Colonic mucosa (tissue), 4 donors: ENCODE measurements at regions not wholly inside any gene's neighbourhood (a gene's known extent, or its start where the extent isn't known, plus 50 kb on each side); places are given as distances from the start of the nearest gene placed in this dataset.

Experiments used
- DNase-seq: peaks from one replicate; pipeline ENCODE4 v3.0.0-alpha.2; 2020
- H3K27ac ChIP-seq: fragments of 200-600 bp; one replicate; pipeline ENCODE4 v1.8.0; 2021
- H3K27me3 ChIP-seq: fragments of 200-600 bp; one replicate; pipeline ENCODE4 v1.8.0; 2021
- H3K36me3 ChIP-seq: fragments of 200-600 bp; one replicate; pipeline ENCODE4 v1.8.0; 2021
- H3K4me1 ChIP-seq: fragments of 200-600 bp; one replicate; pipeline ENCODE4 v1.8.0; 2021; ENCODE audit warnings: mild to moderate bottlenecking
- H3K4me3 ChIP-seq: fragments of 200-600 bp; one replicate; pipeline ENCODE4 v1.8.0; 2021
- H3K9ac ChIP-seq, 2 donors: one replicate each; pipeline ENCODE4 v1.7.0; 2013; ENCODE audit warnings: control low read depth in 2 of 2, low read depth in 2 of 2, low read length in 2 of 2
- H3K9me3 ChIP-seq: fragments of 200-600 bp; one replicate; pipeline ENCODE4 v1.8.0; 2021
- CTCF ChIP-seq: fragments of 200-600 bp; IDR thresholded peaks from one replicate; pipeline ENCODE4 v1.8.0; 2022; ENCODE audit warnings: antibody characterized with exemption, mild to moderate bottlenecking
- intact Hi-C: fragments of 100-400 bp; cut with DNase I; formaldehyde crosslinking; loops from one replicate; pipeline ENCODE4 v1.14.1; 2022
- donor health status: healthy.
- donor health status: DM: no; HTN: no; CAD: no.
- donor health status: DM: no; HTN: no; CAD: no.

GRCh38 chr11:69423611-69424385, 57.7 kb upstream of the LINC01488 start:
- TF ChIP-seq CTCF, result no peak
- no peaks in the 10 kb centered on the region for H3K9me3 ChIP-seq
- no peaks in the 10 kb centered on the region for H3K27me3 ChIP-seq
- H3K4me1 ChIP-seq, result no peaks in the 10 kb centered on the region
- H3K36me3 ChIP-seq, result no peaks in the 10 kb centered on the region
- no peak overlapping the region for H3K9ac ChIP-seq
- H3K27ac ChIP-seq, result no peak overlapping the region
- no peak overlapping the region for H3K4me3 ChIP-seq
- intact Hi-C loops, result no loop called here
- no peak for DNase-seq

- H3K4me1 ChIP-seq, result no peaks in the 10 kb centered on the region
- intact Hi-C loops, result no loop called here
- H3K4me3 ChIP-seq, result no peak overlapping the region
- DNase-seq, result no peak
- H3K9me3 ChIP-seq, result no peaks in the 10 kb centered on the region
- H3K27me3 ChIP-seq, result no peaks in the 10 kb centered on the region
- TF ChIP-seq CTCF, result no peak
- H3K9ac ChIP-seq, result no peak overlapping the region
- H3K27ac ChIP-seq, result no peak overlapping the region
- no peaks in the 10 kb centered on the region for H3K36me3 ChIP-seq
These were observed 56.7 kb upstream of the LINC01488 start for GRCh38 chr11:69424748-69425147.

- no peak overlapping the region for H3K4me3 ChIP-seq
- no peaks in the 10 kb centered on the region for H3K9me3 ChIP-seq
- intact Hi-C loops, result no loop called here
- no peak overlapping the region for H3K9ac ChIP-seq
- H3K27ac ChIP-seq, result no peak overlapping the region
- H3K27me3 ChIP-seq, result no peaks in the 10 kb centered on the region
- no peak for DNase-seq
- no peaks in the 10 kb centered on the region for H3K36me3 ChIP-seq
- TF ChIP-seq CTCF, result no peak
- no peaks in the 10 kb centered on the region for H3K4me1 ChIP-seq
These were observed 56.0 kb upstream of the LINC01488 start for GRCh38 chr11:69425444-69425843.

GRCh38 chr11:69425895-69426544, 55.4 kb upstream of the LINC01488 start:
- DNase-seq, result no peak
- Histone ChIP-seq H3K36me3 (no peaks in the 10 kb centered on the region), H3K27me3 (no peaks in the 10 kb centered on the region), H3K9me3 (no peaks in the 10 kb centered on the region), H3K4me1 (no peaks in the 10 kb centered on the region), H3K27ac (no peak overlapping the region), H3K9ac (no peak overlapping the region), H3K4me3 (no peak overlapping the region)
- intact Hi-C loops, result no loop called here
- TF ChIP-seq CTCF, result no peak

- Histone ChIP-seq H3K9ac (no peak overlapping the region), H3K27me3 (no peaks in the 10 kb centered on the region), H3K36me3 (no peaks in the 10 kb centered on the region), H3K4me3 (no peak overlapping the region), H3K9me3 (no peaks in the 10 kb centered on the region), H3K27ac (no peak overlapping the region), H3K4me1 (no peaks in the 10 kb centered on the region)
- TF ChIP-seq CTCF, result no peak
- DNase-seq, result no peak
- intact Hi-C loops, result no loop called here
These were observed 54.1 kb upstream of the LINC01488 start for GRCh38 chr11:69427337-69427736.
